ENCODE measurements at regions not wholly inside any gene's neighbourhood (a gene's known extent, or its start where the extent isn't known, plus 50 kb on each side); places are given as distances from the start of the nearest gene placed in this dataset.
"Not testable (repeated sequence)": the region's sequence is repeated elsewhere in the genome, so short reads cannot be mapped to it uniquely, and the experiment has no call there.

- no peak for FAIRE-seq
Measured at GRCh38 chr7:33792547-33793105, 112.7 kb upstream of the BMPER start.

GRCh38 chr7:33793616-33794015 lies 111.7 kb upstream of the BMPER start:
- no peak for FAIRE-seq

GRCh38 chr7:33794419-33794818 lies 110.9 kb upstream of the BMPER start:
- no peak for FAIRE-seq

GRCh38 chr7:33794959-33795358 lies 110.4 kb upstream of the BMPER start:
- no peak for FAIRE-seq

GRCh38 chr7:33796538-33796937 lies 108.8 kb upstream of the BMPER start:
- no peak for FAIRE-seq

- not testable (repeated sequence) for FAIRE-seq
Measured at GRCh38 chr7:33797512-33797911, 107.8 kb upstream of the BMPER start.

GRCh38 chr7:33798686-33799325 lies 106.5 kb upstream of the BMPER start:
- no peak for FAIRE-seq

- FAIRE-seq: no peak
Measured at GRCh38 chr7:33799766-33800165, 105.6 kb upstream of the BMPER start.

GRCh38 chr7:33802600-33802999 lies 102.7 kb upstream of the BMPER start:
- FAIRE-seq: no peak

DNA sequence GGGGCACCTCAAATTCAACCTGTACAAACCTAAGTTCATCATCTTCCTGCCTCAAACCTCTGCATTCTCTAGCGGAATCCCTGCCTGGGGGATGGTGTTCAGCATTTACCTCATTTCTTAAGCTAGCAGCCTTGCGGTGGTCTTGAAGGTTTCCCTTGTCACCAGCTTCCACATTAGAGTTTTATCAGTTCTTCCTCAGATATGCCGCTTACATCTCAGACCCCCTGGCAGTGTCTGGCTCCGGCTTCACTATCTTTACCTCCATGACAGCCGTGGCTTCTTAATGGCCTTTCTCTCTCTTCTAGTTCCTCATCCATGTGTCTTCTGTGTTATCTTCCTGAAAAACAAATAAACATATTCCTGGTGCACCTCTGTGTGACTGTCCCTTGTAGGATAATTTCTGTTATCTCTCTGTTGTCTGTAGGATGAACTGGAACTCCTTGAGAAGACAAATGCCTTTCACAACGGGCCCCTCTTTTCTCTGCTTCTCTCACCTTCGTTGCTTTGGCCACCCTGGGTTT lies 101.1 kb upstream of the BMPER start:
- FAIRE-seq: no peak

GRCh38 chr7:33805630-33806233 lies 99.6 kb upstream of the BMPER start:
- no peak for FAIRE-seq

GRCh38 chr7:33806298-33807154 lies 98.8 kb upstream of the BMPER start:
- no peak for FAIRE-seq

DNA sequence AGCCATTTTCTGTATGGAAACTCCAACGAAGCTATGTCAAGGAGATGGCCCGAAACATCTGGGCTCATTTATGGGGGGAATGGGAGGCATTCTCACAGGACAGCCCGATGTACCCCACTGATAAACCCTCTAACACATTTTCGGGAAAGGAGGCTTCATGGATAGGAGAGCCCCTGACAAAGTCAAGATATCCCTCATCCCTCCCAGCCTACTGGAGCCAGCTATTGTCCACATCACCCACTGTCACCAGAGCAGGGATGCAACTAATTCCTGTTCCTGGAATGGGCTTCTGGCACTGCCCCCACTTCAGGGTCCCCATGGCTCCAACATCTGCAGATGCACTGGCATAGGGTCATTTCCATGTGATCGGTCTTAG lies 98.2 kb upstream of the BMPER start:
- FAIRE-seq: no peak

GRCh38 chr7:33807779-33808482 lies 97.4 kb upstream of the BMPER start:
- FAIRE-seq: no peak

GRCh38 chr7:33809228-33809627 lies 96.1 kb upstream of the BMPER start:
- no peak for FAIRE-seq

DNA sequence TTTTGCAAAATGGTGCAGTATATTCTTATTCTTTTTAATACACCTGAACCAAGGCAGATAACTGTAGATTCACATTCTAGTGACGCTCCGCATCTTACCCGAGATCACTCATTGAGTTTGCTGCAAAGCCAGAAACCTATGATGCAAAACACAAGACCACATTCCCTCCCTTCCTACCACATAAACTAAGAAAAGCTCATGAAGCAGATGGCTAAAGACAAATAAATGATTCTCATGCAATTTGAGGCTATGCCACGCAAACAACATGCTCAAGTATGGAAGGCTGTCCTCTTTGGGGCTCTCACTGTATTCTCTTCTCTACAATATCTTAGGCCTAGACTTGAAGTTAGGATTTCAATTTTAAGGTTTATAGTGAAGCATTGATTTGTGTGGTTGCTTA lies 95.0 kb upstream of the BMPER start:
- no peak for FAIRE-seq

DNA sequence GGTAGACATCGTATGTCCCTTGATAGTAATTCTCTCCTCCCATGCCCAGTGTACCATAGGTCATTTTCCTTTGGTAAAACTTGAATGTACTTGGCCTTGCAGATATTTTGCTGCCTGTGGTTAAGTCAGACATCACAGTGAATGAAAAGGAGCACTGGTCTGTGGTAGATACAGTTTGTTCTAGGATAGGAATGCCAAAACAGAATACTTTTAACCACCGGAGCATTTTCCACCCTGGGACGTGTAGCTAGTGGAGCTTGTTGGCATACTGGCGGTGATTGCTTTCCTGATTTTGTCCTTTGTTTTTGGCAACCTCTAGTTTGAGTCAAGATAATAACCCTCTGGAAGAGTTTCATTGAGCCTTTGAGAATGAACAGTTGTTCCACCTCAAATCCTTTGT lies 92.0 kb upstream of the BMPER start:
- no peak for FAIRE-seq

DNA sequence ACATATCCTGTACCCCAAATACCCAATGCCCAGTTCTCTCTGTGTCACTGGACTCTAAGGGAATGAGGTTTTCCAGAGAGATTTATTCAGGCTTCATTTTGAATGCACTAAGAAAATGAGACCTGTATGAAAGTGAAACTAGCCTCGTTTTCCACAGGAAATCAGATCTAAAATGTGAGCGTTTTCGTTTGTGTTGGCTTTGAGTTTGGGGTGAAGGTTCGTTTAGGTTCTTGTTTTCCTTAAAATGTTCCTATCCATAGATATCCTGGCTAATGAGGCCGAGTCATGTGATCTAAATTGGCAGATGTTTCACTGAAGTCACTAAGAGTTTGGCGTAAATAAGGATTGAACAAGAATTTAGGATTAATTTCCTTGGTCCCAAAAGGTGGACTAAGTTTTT lies 90.9 kb upstream of the BMPER start:
- no peak for FAIRE-seq

- FAIRE-seq: no peak
Measured at GRCh38 chr7:33814936-33815335, 90.4 kb upstream of the BMPER start.

- FAIRE-seq: no peak
Measured at GRCh38 chr7:33815336-33815735, 90.0 kb upstream of the BMPER start.

DNA sequence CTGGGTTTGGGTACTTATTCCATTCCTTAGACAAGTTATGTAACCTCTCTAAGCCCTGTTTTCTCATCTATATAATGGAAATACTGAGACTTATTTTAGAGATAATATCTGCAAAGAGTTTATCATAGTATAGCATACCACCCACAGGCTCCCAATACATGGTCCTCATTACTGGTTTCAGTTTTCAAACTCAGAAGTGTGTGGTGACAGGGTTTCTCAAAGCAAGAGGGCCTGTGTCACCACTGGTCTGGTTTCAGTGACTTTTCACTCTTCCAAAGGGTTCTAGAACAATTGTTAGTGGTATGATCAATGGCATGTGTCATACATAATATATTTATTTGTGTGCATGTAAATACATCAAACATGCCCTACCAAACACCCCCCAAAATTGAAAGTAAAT lies 89.2 kb upstream of the BMPER start:
- FAIRE-seq: no peak

DNA sequence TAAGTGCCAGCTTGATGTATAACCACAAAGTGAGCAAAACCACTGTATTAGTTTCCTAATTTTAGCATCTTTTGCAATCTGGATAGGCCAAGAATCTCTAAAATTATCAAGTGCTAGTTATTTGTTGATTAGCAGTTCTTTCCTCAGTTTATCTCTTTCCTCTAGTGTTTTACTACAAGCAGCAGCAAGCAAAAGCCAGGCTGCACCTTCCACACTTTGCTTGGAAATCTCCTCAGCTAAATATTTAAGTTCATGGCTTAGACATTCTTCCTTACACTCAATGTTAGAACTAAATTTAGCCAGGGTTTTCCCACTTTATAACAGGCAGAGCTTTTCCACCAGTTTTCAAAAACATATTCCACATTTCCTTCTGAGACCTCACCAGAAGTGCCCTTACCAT lies 85.7 kb upstream of the BMPER start:
- FAIRE-seq: no peak

DNA sequence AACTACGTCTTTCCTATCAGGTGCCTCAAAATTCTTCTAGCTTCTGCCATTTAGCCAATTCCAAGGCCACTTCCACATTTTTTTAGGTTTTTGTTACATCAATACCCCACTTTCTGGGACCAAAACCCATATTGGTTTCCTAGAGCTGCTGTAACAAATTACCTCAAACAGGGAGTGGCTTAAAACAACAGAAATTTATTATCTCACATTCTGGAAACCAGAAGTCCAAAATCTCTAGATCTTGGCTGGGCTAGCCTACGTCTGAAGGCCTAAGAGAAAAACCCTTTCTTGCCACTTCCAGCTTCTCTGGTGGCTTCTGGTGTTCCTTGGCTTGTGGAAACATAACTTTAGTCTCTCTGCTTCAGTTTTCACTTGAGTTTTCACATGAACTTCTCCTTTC lies 85.1 kb upstream of the BMPER start:
- no peak for FAIRE-seq
